Mesothelial cell of epicardium (in vitro differentiated cells): ENCODE measurements at regions not wholly inside any gene's neighbourhood (a gene's known extent, or its start where the extent isn't known, plus 50 kb on each side); places are given as distances from the start of the nearest gene placed in this dataset.
"Not testable (repeated sequence)": the region's sequence is repeated elsewhere in the genome, so short reads cannot be mapped to it uniquely, and the experiment has no call there.

ENCODE experiments used
- DNase-seq, 2 experiments: peaks; one replicate each; pipeline ENCODE4 v3.0.0; 2021; ENCODE audit warnings: low spot score in 2 of 2; ENCODE audit not compliant: unreplicated experiment in 2 of 2
- H3K27ac Mint-ChIP-seq: 2 replicates; pipeline ENCODE4 v1.8.0; 2021; ENCODE audit warnings: mixed read lengths
- H3K27me3 Mint-ChIP-seq: 2 replicates; pipeline ENCODE4 v1.8.0; 2021; ENCODE audit warnings: low read depth, mixed read lengths
- H3K36me3 Mint-ChIP-seq: 2 replicates; pipeline ENCODE4 v1.8.0; 2021; ENCODE audit warnings: mixed read lengths
- H3K4me1 Mint-ChIP-seq: 2 replicates; pipeline ENCODE4 v1.8.0; 2021; ENCODE audit warnings: mixed read lengths
- H3K4me3 Mint-ChIP-seq: 2 replicates; pipeline ENCODE4 v1.8.0; 2021; ENCODE audit warnings: mild to moderate bottlenecking, moderate library complexity, mixed read lengths
- H3K9me3 Mint-ChIP-seq: 2 replicates; pipeline ENCODE4 v1.8.0; 2021; ENCODE audit warnings: mixed read lengths
- TF ChIP-seq, protein P1 (sequence below): fragments of 200-600 bp; sonication (generic); IDR thresholded peaks from one replicate; pipeline ENCODE4 v1.5.0; 2021; ENCODE audit warnings: antibody characterized with exemption; ENCODE audit not compliant: unreplicated experiment

DNA sequence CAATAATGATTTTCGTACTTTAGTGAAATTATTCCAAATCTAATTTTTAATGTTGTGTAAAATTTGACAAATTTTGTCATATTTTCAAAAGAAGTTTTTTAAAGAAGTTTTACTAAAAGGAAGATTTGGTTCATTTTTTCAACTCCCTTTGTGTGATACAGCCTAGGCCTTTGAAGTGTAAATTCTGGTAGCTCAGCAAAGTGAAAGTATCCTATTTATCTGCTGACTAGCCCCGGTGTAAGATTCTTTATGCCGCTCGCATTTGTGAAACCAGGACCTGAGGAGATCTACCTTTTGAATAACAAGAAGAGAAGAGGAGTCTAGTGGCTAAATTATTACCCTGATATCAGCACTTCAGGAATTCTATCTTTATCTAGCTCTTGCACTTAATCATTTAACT lies 177.4 kb downstream of the JRKL start:
- Mint-ChIP-seq H3K4me1 (peaks cover 9% of the 10 kb centered on the region), H3K36me3 (no peaks in the 10 kb centered on the region), H3K4me3 (peak overlapping the region; percentile 30), H3K27me3 (no peaks in the 10 kb centered on the region), H3K9me3 (no peaks in the 10 kb centered on the region), H3K27ac (peak overlapping the region; percentile 69)
- no peak for DNase-seq
- TF ChIP-seq, protein P1, sequence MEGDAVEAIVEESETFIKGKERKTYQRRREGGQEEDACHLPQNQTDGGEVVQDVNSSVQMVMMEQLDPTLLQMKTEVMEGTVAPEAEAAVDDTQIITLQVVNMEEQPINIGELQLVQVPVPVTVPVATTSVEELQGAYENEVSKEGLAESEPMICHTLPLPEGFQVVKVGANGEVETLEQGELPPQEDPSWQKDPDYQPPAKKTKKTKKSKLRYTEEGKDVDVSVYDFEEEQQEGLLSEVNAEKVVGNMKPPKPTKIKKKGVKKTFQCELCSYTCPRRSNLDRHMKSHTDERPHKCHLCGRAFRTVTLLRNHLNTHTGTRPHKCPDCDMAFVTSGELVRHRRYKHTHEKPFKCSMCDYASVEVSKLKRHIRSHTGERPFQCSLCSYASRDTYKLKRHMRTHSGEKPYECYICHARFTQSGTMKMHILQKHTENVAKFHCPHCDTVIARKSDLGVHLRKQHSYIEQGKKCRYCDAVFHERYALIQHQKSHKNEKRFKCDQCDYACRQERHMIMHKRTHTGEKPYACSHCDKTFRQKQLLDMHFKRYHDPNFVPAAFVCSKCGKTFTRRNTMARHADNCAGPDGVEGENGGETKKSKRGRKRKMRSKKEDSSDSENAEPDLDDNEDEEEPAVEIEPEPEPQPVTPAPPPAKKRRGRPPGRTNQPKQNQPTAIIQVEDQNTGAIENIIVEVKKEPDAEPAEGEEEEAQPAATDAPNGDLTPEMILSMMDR = no peak

DNA sequence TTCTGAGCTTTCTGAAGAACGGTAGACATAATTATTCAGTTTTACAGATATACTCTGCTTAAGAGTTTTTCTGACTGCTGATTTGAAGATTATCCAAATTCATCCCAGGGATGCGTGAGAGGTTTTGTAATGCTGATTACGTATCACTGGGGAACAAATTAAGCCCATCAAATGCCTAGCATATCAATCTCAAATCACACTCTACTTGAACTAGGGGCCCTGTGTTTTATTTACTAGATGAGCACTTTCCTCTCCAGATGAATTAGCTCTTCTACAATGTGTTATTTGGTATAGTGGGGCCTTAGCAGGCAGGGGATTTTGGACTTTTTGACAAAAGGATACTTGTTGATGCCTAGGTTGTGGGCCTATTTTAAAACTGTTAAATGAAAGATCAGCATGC lies 177.9 kb downstream of the JRKL start:
- TF ChIP-seq, protein P1 = no peak
- peak overlapping the region; percentile 69 for H3K27ac Mint-ChIP-seq
- no peaks in the 10 kb centered on the region for H3K9me3 Mint-ChIP-seq
- H3K4me3 Mint-ChIP-seq = peak overlapping the region; percentile 30
- no peaks in the 10 kb centered on the region for H3K36me3 Mint-ChIP-seq
- DNase-seq = no peak
- no peaks in the 10 kb centered on the region for H3K27me3 Mint-ChIP-seq
- peaks cover 9% of the 10 kb centered on the region for H3K4me1 Mint-ChIP-seq

GRCh38 chr11:96576383-96576782 lies 186.6 kb downstream of the JRKL start:
- Mint-ChIP-seq H3K27ac (no peak overlapping the region), H3K36me3 (no peaks in the 10 kb centered on the region), H3K4me1 (peaks cover 15% of the 10 kb centered on the region), H3K9me3 (peaks cover 3% of the 10 kb centered on the region), H3K27me3 (no peaks in the 10 kb centered on the region), H3K4me3 (no peak overlapping the region)
- TF ChIP-seq, protein P1 = no peak
- no peak for DNase-seq

GRCh38 chr11:96578379-96578778 lies 188.6 kb downstream of the JRKL start:
- no peaks in the 10 kb centered on the region for H3K36me3 Mint-ChIP-seq
- TF ChIP-seq, protein P1 = no peak

GRCh38 chr11:96579656-96580055 lies 189.8 kb downstream of the JRKL start:
- Mint-ChIP-seq H3K27me3 (no peaks in the 10 kb centered on the region), H3K4me3 (no peak overlapping the region), H3K27ac (no peak overlapping the region), H3K36me3 (no peaks in the 10 kb centered on the region), H3K9me3 (peaks cover 12% of the 10 kb centered on the region), H3K4me1 (peaks cover 15% of the 10 kb centered on the region)
- DNase-seq = no peak
- TF ChIP-seq, protein P1 = no peak

More at GRCh38 chr11:96578379-96578778, 188.6 kb downstream of the JRKL start:
- Mint-ChIP-seq H3K27ac (no peak overlapping the region), H3K4me3 (no peak overlapping the region), H3K27me3 (no peaks in the 10 kb centered on the region), H3K9me3 (peaks cover 7% of the 10 kb centered on the region), H3K4me1 (peaks cover 15% of the 10 kb centered on the region)
- no peak for DNase-seq

GRCh38 chr11:96580476-96581040 lies 190.7 kb downstream of the JRKL start:
- Mint-ChIP-seq H3K27me3 (no peaks in the 10 kb centered on the region), H3K27ac (no peak overlapping the region), H3K4me1 (peaks cover 15% of the 10 kb centered on the region), H3K36me3 (no peaks in the 10 kb centered on the region), H3K9me3 (peaks cover 12% of the 10 kb centered on the region), H3K4me3 (no peak overlapping the region)
- no peak for DNase-seq
- TF ChIP-seq, protein P1 = no peak

DNA sequence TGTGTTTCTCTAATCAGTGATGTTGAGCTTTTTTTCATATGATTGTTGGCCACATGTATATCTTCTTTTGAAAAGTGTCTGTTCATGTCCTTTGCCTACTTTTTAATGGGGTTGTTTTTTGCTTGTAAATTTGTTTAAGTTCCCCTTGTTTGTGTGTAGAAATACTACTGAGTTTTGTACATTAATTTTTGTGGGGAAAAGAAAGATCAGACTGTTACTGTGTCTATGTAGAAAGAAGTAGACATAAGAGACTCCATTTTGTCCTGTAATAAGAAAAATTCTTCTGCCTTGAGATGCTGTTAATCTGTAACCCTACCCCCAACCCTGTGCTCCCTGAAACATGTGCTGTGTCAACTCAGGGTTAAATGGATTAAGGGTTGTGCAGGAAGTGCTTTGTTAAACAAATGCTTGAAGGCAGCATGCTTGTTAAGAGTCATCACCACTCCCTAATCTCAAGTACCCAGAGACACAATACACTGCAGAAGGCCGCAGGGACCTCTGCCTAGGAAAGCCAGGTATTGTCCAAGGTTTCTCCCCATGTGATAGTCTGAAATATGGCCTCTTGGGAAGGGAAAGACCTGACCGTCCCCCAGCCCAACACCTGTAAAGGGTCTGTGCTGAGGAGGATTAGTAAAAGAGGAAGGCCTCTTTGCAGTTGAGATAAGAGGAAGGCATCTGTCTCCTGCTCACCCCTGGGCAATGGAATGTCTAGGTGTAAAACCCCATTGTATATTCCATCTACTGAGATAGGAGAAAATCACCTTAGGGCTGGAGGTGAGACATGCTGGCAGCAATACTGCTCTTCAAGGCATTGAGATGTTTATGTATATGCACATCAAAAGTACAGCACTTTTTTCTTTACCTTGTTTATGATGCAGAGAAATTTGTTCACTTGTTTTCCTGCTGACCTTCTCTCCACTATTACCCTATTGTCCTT lies 196.4 kb downstream of the JRKL start:
- H3K9me3 Mint-ChIP-seq = peaks cover 17% of the 10 kb centered on the region
- not testable (repeated sequence) for H3K36me3 Mint-ChIP-seq, H3K27me3 Mint-ChIP-seq, H3K4me3 Mint-ChIP-seq, DNase-seq, H3K4me1 Mint-ChIP-seq, H3K27ac Mint-ChIP-seq
